WTC11 (cell line): ENCODE measurements at regions not wholly inside any gene's neighbourhood (a gene's known extent, or its start where the extent isn't known, plus 50 kb on each side); places are given as distances from the start of the nearest gene placed in this dataset.

Experiments
- ATAC-seq: fragments of 200-7000 bp; cut with Tn5 transposase; 2 replicates; pipeline ENCODE4 v1.10.0; 2021; ENCODE audit warnings: mild to moderate bottlenecking, moderate library complexity
- CTCF ChIA-PET: fragments of 300-600 bp; sonication (Branson Sonifier 250); formaldehyde crosslinking; loops from one replicate; lab custom pipeline; 2021; ENCODE audit warnings: antibody characterized with exemption; lab: Charles Lee
- POLR2A ChIA-PET: fragments of 350-600 bp; sonication (Branson Sonifier 250); formaldehyde crosslinking; loops from one replicate; lab custom pipeline; 2021; ENCODE audit warnings: antibody characterized with exemption; lab: Charles Lee
- DNase-seq: peaks from one replicate; pipeline ENCODE4 v3.0.0; 2021; ENCODE audit warnings: low spot score
- H3K27ac Mint-ChIP-seq: 2 replicates; pipeline ENCODE4 v1.8.0; 2021; ENCODE audit warnings: mixed read lengths
- H3K27me3 Mint-ChIP-seq: 2 replicates; pipeline ENCODE4 v1.8.0; 2021; ENCODE audit warnings: low read depth, mild to moderate bottlenecking, moderate library complexity, mixed read lengths
- H3K36me3 Mint-ChIP-seq: 2 replicates; pipeline ENCODE4 v1.8.0; 2021; ENCODE audit warnings: mixed read lengths
- H3K4me1 Mint-ChIP-seq: 2 replicates; pipeline ENCODE4 v1.8.0; 2022; ENCODE audit warnings: mixed read lengths
- H3K4me3 Mint-ChIP-seq: 2 replicates; pipeline ENCODE4 v1.8.0; 2021; ENCODE audit warnings: mild to moderate bottlenecking, moderate library complexity, mixed read lengths
- H3K9me3 Mint-ChIP-seq: 2 replicates; pipeline ENCODE4 v1.8.0; 2021; ENCODE audit warnings: mixed read lengths
- E2F1 ChIP-seq: sonication (generic); formaldehyde crosslinking; IDR thresholded peaks from 2 replicates; pipeline ENCODE4 v1.8.0; 2022; ENCODE audit warnings: mild to moderate bottlenecking, missing genetic modification reagents
- E2F4 ChIP-seq: sonication (generic); formaldehyde crosslinking; IDR thresholded peaks from 2 replicates; pipeline ENCODE4 v1.8.1; 2022; ENCODE audit warnings: low read depth, mild to moderate bottlenecking, moderate library complexity, missing genetic modification reagents, borderline replicate concordance
- ELF4 ChIP-seq: sonication (generic); formaldehyde crosslinking; IDR thresholded peaks from 2 replicates; pipeline ENCODE4 v1.8.1; 2022; ENCODE audit warnings: low read depth, mild to moderate bottlenecking, moderate library complexity, missing genetic modification reagents
- ESRRA ChIP-seq: sonication (generic); formaldehyde crosslinking; IDR thresholded peaks from 2 replicates; pipeline ENCODE4 v1.8.1; 2022; ENCODE audit warnings: mild to moderate bottlenecking, missing genetic modification reagents, borderline replicate concordance
- JUN ChIP-seq: sonication (generic); formaldehyde crosslinking; IDR thresholded peaks from 2 replicates; pipeline ENCODE4 v1.8.0; 2023; ENCODE audit warnings: mild to moderate bottlenecking, missing genetic modification reagents
- MAX ChIP-seq: sonication (generic); formaldehyde crosslinking; IDR thresholded peaks from 2 replicates; pipeline ENCODE4 v1.8.0; 2022; ENCODE audit warnings: mild to moderate bottlenecking, missing genetic modification reagents
- PREB ChIP-seq: sonication (generic); formaldehyde crosslinking; IDR thresholded peaks from 2 replicates; pipeline ENCODE4 v1.8.1; 2022; ENCODE audit warnings: mild to moderate bottlenecking, missing genetic modification reagents, moderate library complexity, borderline replicate concordance
- SMAD4 ChIP-seq: sonication (generic); formaldehyde crosslinking; IDR thresholded peaks from 2 replicates; pipeline ENCODE4 v1.8.0; 2022; ENCODE audit warnings: mild to moderate bottlenecking, missing genetic modification reagents
- USF1 ChIP-seq: sonication (generic); formaldehyde crosslinking; IDR thresholded peaks from 2 replicates; pipeline ENCODE4 v1.8.0; 2022; ENCODE audit warnings: mild to moderate bottlenecking, missing genetic modification reagents
- USF2 ChIP-seq: sonication (generic); formaldehyde crosslinking; IDR thresholded peaks from 2 replicates; pipeline ENCODE4 v1.8.1; 2023; ENCODE audit warnings: mild to moderate bottlenecking, missing genetic modification reagents, moderate library complexity
- ZMAT4 ChIP-seq: fragments of 250-450 bp; sonication (Bioruptor Pico); IDR thresholded peaks from 2 replicates; pipeline ENCODE4 v1.9.0; 2021; ENCODE audit warnings: mild to moderate bottlenecking
- ZNF121 ChIP-seq: sonication (generic); formaldehyde crosslinking; IDR thresholded peaks from 2 replicates; pipeline ENCODE4 v1.8.0; 2023; ENCODE audit warnings: missing genetic modification reagents
- ZNF396 ChIP-seq: fragments of 250-450 bp; sonication (Bioruptor Pico); IDR thresholded peaks from 2 replicates; pipeline ENCODE4 v1.8.0; 2021; ENCODE audit warnings: mild to moderate bottlenecking, moderate library complexity, borderline replicate concordance
- ZNF423 ChIP-seq: fragments of 250-450 bp; sonication (Bioruptor Pico); IDR thresholded peaks from 2 replicates; pipeline ENCODE4 v2.1.2; 2022; ENCODE audit warnings: mild to moderate bottlenecking, moderate library complexity
- ZNF512 ChIP-seq: sonication (generic); formaldehyde crosslinking; IDR thresholded peaks from 2 replicates; pipeline ENCODE4 v1.8.1; 2022; ENCODE audit warnings: missing genetic modification reagents, borderline replicate concordance
- ZSCAN18 ChIP-seq: fragments of 250-450 bp; sonication (Bioruptor Pico); IDR thresholded peaks from 2 replicates; pipeline ENCODE4 v2.1.2; 2022; ENCODE audit warnings: mild to moderate bottlenecking, moderate library complexity

- peak; percentile 60 for DNase-seq
- Mint-ChIP-seq H3K9me3 (peaks cover 8% of the 10 kb centered on the region), H3K27ac (no peak overlapping the region), H3K27me3 (peaks cover 35% of the 10 kb centered on the region), H3K4me1 (peaks cover 12% of the 10 kb centered on the region), H3K4me3 (peak overlapping the region; percentile 63), H3K36me3 (peaks cover 4% of the 10 kb centered on the region)
- ATAC-seq, result peak; percentile 85
- TF ChIP-seq ZMAT4 (no peak), ZNF396 (CRISPR knock-in tag) (no peak), ZNF423 (CRISPR knock-in tag) (no peak), MAX (CRISPR knock-in tag) (peak; percentile 42; the same call in 1 of the 2 replicates), ZNF121 (CRISPR knock-in tag) (no peak), E2F1 (no peak), E2F4 (no peak), JUN (CRISPR knock-in tag) (no peak), ZSCAN18 (CRISPR knock-in tag) (no peak), SMAD4 (CRISPR knock-in tag) (no peak), USF2 (no peak), USF1 (CRISPR knock-in tag) (0 out of 2 replicates have a peak, but pooled peaks have one; percentile 11), ZNF512 (CRISPR knock-in tag) (no peak), ELF4 (no peak), PREB (CRISPR knock-in tag) (no peak), ESRRA (no peak)
- TF ChIP-seq, all 79 proteins: peak for 2
- CTCF ChIA-PET, result interaction anchor here (0.7 to 1.3 kb wide), 2 partner anchors 64 to 86 kb away, joined by 3 read pairs; no protein-coding TSS in a partner anchor
- POLR2A ChIA-PET, result interaction anchor here (0.9 kb wide), 1 partner anchor 10 kb away, joined by 3 read pairs; no protein-coding TSS in a partner anchor
These were observed 60.6 kb upstream of the UBE3C start for GRCh38 chr7:157077986-157078644.
